DMS53 (cell line): ENCODE measurements at regions not wholly inside any gene's neighbourhood (a gene's known extent, or its start where the extent isn't known, plus 50 kb on each side); places are given as distances from the start of the nearest gene placed in this dataset.

ENCODE experiments used
- DNase-seq: peaks from one replicate; lab custom pipeline; 2025; lab: John Stamatoyannopoulos, UW

- no peak for DNase-seq
Observed at GRCh38 chr10:123409426-123409825, 255.2 kb downstream of the BUB3 start.

GRCh38 chr10:123409884-123410283, 255.7 kb downstream of the BUB3 start:
- no peak for DNase-seq

GRCh38 chr10:123413353-123413752, 252.8 kb upstream of the GPR26 start:
- no peak for DNase-seq

- no peak for DNase-seq
Observed at GRCh38 chr10:123415523-123415922, 250.6 kb upstream of the GPR26 start.

- no peak for DNase-seq
Observed at GRCh38 chr10:123417414-123417813, 248.7 kb upstream of the GPR26 start.

GRCh38 chr10:123421461-123421860, 244.7 kb upstream of the GPR26 start:
- no peak for DNase-seq

- no peak for DNase-seq
Observed at GRCh38 chr10:123422261-123422660, 243.9 kb upstream of the GPR26 start.

GRCh38 chr10:123424537-123424936, 241.6 kb upstream of the GPR26 start:
- no peak for DNase-seq

- no peak for DNase-seq
Observed at GRCh38 chr10:123425680-123426079, 240.5 kb upstream of the GPR26 start.

GRCh38 chr10:123427165-123427786, 238.9 kb upstream of the GPR26 start:
- DNase-seq = no peak

GRCh38 chr10:123428391-123428790, 237.8 kb upstream of the GPR26 start:
- DNase-seq = no peak

GRCh38 chr10:123429706-123430221, 236.4 kb upstream of the GPR26 start:
- DNase-seq = no peak

GRCh38 chr10:123433539-123433938, 232.6 kb upstream of the GPR26 start:
- no peak for DNase-seq

GRCh38 chr10:123434435-123435039, 231.6 kb upstream of the GPR26 start:
- no peak for DNase-seq

GRCh38 chr10:123442901-123443300, 223.3 kb upstream of the GPR26 start:
- no peak for DNase-seq

- DNase-seq = no peak
Observed at GRCh38 chr10:123443924-123444323, 222.2 kb upstream of the GPR26 start.

- no peak for DNase-seq
Observed at GRCh38 chr10:123445261-123445775, 220.8 kb upstream of the GPR26 start.

- no peak for DNase-seq
Observed at GRCh38 chr10:123446449-123447156, 219.6 kb upstream of the GPR26 start.

GRCh38 chr10:123449234-123449962, 216.8 kb upstream of the GPR26 start:
- no peak for DNase-seq

GRCh38 chr10:123450956-123451605, 215.1 kb upstream of the GPR26 start:
- DNase-seq = no peak

GRCh38 chr10:123451618-123452245, 214.4 kb upstream of the GPR26 start:
- peak; percentile 41 for DNase-seq
